Keratinocyte (primary cell): ENCODE measurements at regions not wholly inside any gene's neighbourhood (a gene's known extent, or its start where the extent isn't known, plus 50 kb on each side); places are given as distances from the start of the nearest gene placed in this dataset.

Source experiments
- DNase-seq: peaks from one replicate; pipeline ENCODE4 v3.0.0-alpha.2; 2011; ENCODE audit warnings: low read depth, missing footprints, low spot score
- FAIRE-seq: peaks from 2 replicates; lab custom pipeline; 2011; peaks lifted over from hg19 to GRCh38; lab: Jason Lieb, UNC
- H2AFZ ChIP-seq: 2 replicates; pipeline ENCODE4 v1.6.0; 2012; ENCODE audit warnings: low read length, control low read depth, inconsistent platforms; ENCODE audit not compliant: control insufficient read depth
- H3K27ac ChIP-seq: 2 replicates; pipeline ENCODE4 v1.5.1; 2011; ENCODE audit warnings: low read length; ENCODE audit not compliant: control insufficient read depth, insufficient read depth
- H3K27me3 ChIP-seq: 3 replicates; pipeline ENCODE4 v1.6.0; 2011; ENCODE audit warnings: low read length; ENCODE audit not compliant: control insufficient read depth, insufficient read depth; ENCODE audit errors: extremely low read depth
- H3K36me3 ChIP-seq, 2 experiments: 2 replicates in 1 of 2; 3 replicates in 1 of 2; pipeline ENCODE4 v1.5.1; 2011; ENCODE audit warnings: low read length in 2 of 2, mild to moderate bottlenecking in 1 of 2; ENCODE audit not compliant: control insufficient read depth in 2 of 2, insufficient read depth in 2 of 2; ENCODE audit errors: extremely low read depth in 1 of 2
- H3K4me1 ChIP-seq: 3 replicates; pipeline ENCODE4 v1.5.1; 2011; ENCODE audit warnings: low read length; ENCODE audit not compliant: control insufficient read depth, insufficient read depth; ENCODE audit errors: extremely low read depth
- H3K4me2 ChIP-seq: 3 replicates; pipeline ENCODE4 v1.6.0; 2011; ENCODE audit warnings: low read depth, low read length; ENCODE audit not compliant: control insufficient read depth, insufficient read depth; ENCODE audit errors: extremely low read depth
- H3K4me3 ChIP-seq, 3 experiments: fragments of 200-600 bp in 1 of 3; sonication (generic) in 1 of 3; 2 replicates in 2 of 3; 3 replicates in 1 of 3; pipeline ENCODE4 v1.5.1; 2011 to 2016; ENCODE audit warnings: low read length in 3 of 3, mild to moderate bottlenecking in 3 of 3, control low read depth in 2 of 3, inconsistent platforms in 1 of 3, low read depth in 1 of 3, mixed read lengths in 1 of 3, mixed run types in 1 of 3, moderate library complexity in 1 of 3; ENCODE audit not compliant: control insufficient read depth in 2 of 3, insufficient read depth in 2 of 3; ENCODE audit errors: extremely low read depth in 1 of 3
- H3K79me2 ChIP-seq: 2 replicates; pipeline ENCODE4 v1.6.0; 2012; ENCODE audit warnings: low read length; ENCODE audit not compliant: control insufficient read depth, insufficient read depth
- H3K9ac ChIP-seq: 3 replicates; pipeline ENCODE4 v1.6.0; 2011; ENCODE audit warnings: low read length; ENCODE audit not compliant: control insufficient read depth, insufficient read depth; ENCODE audit errors: extremely low read depth
- H3K9me1 ChIP-seq: 3 replicates; pipeline ENCODE4 v1.6.0; 2011; ENCODE audit warnings: low read length; ENCODE audit not compliant: control insufficient read depth, insufficient read depth; ENCODE audit errors: extremely low read depth
- H3K9me3 ChIP-seq: 2 replicates; pipeline ENCODE4 v1.5.1; 2012; ENCODE audit warnings: low read depth, low read length; ENCODE audit not compliant: control insufficient read depth
- H4K20me1 ChIP-seq: 3 replicates; pipeline ENCODE4 v1.6.0; 2011; ENCODE audit warnings: low read length; ENCODE audit not compliant: control insufficient read depth, insufficient read depth; ENCODE audit errors: extremely low read depth
- CTCF ChIP-seq, 3 experiments: IDR thresholded peaks in 1 of 3; conservative IDR thresholded peaks in 1 of 3; optimal IDR thresholded peaks in 1 of 3; 2 replicates in 2 of 3; 3 replicates in 1 of 3; pipeline versions ENCODE3 to v1.5.1; 2011; ENCODE audit warnings: low read length in 3 of 3, mild to moderate bottlenecking in 3 of 3, moderate library complexity in 2 of 3, control low read depth in 1 of 3, inconsistent platforms in 1 of 3; ENCODE audit not compliant: insufficient read depth in 2 of 3; ENCODE audit errors: extremely low read depth in 1 of 3
- EZH2 ChIP-seq: IDR thresholded peaks from one replicate; pipeline ENCODE4 v1.6.1; 2012; ENCODE audit warnings: inconsistent platforms, mild to moderate bottlenecking, low read length, moderate library complexity
- dilution Hi-C: fragments of 300-500 bp; cut with MboI; formaldehyde crosslinking; loops from one replicate; pipeline ENCODE4 v1.7.0; 2020; ENCODE audit warnings: low sequenced_read_pairs; ENCODE audit not compliant: extremely low pct_ligation_motif_present

- Histone ChIP-seq H3K9me1 (no peaks in the 10 kb centered on the region), H3K9ac (no peak overlapping the region), H3K4me2 (no peak overlapping the region), H3K4me3 (no peak overlapping the region), H3K4me1 (no peaks in the 10 kb centered on the region), H3K79me2 (no peaks in the 10 kb centered on the region), H2AFZ (no peak overlapping the region), H3K9me3 (no peaks in the 10 kb centered on the region), H3K27me3 (no peaks in the 10 kb centered on the region), H3K27ac (no peak overlapping the region), H4K20me1 (no peaks in the 10 kb centered on the region), H3K36me3 (no peaks in the 10 kb centered on the region)
- dilution Hi-C loops, result no loop called here
- TF ChIP-seq CTCF (optimal IDR thresholded peaks at IDR 0.05 in 1 of 3, IDR thresholded peaks at IDR 0.05 in 1 of 3, conservative IDR thresholded peaks at IDR 0.05 in 1 of 3; ENCODE audit: extremely low read depth in 1 of 3, insufficient read depth in 2 of 3, low read length in 3 of 3) (no peak), EZH2 (no peak)
- no peak for DNase-seq
- FAIRE-seq, result no peak
These were observed 389.0 kb upstream of the USP24 start for GRCh38 chr1:55604179-55604578.

- TF ChIP-seq CTCF (optimal IDR thresholded peaks at IDR 0.05 in 1 of 3, IDR thresholded peaks at IDR 0.05 in 1 of 3, conservative IDR thresholded peaks at IDR 0.05 in 1 of 3; ENCODE audit: extremely low read depth in 1 of 3, insufficient read depth in 2 of 3, low read length in 3 of 3) (no peak), EZH2 (no peak)
- Histone ChIP-seq H3K4me2 (no peak overlapping the region), H3K9me3 (no peaks in the 10 kb centered on the region), H3K9me1 (no peaks in the 10 kb centered on the region), H3K9ac (no peak overlapping the region), H3K27ac (no peak overlapping the region), H3K4me1 (no peaks in the 10 kb centered on the region), H4K20me1 (no peaks in the 10 kb centered on the region), H3K27me3 (no peaks in the 10 kb centered on the region), H3K4me3 (no peak overlapping the region), H2AFZ (no peak overlapping the region), H3K36me3 (no peaks in the 10 kb centered on the region), H3K79me2 (no peaks in the 10 kb centered on the region)
- dilution Hi-C loops, result no loop called here
- no peak for FAIRE-seq
- no peak for DNase-seq
These were observed 385.1 kb upstream of the USP24 start for GRCh38 chr1:55600242-55600641.
